ENCODE measurements at regions not wholly inside any gene's neighbourhood (a gene's known extent, or its start where the extent isn't known, plus 50 kb on each side); places are given as distances from the start of the nearest gene placed in this dataset.

GRCh38 chr13:85537601-85538000, 261.6 kb downstream of the SLITRK6 start:
- H3K4me2 ChIP-seq: no peak overlapping the region
- no peak overlapping the region for H2AFZ ChIP-seq
- 83% methylated on average over 2 of the region's 2 CpGs for WGBS (ENCODE audit: low lambda C conversion rate, missing lambda C conversion rate)

DNA sequence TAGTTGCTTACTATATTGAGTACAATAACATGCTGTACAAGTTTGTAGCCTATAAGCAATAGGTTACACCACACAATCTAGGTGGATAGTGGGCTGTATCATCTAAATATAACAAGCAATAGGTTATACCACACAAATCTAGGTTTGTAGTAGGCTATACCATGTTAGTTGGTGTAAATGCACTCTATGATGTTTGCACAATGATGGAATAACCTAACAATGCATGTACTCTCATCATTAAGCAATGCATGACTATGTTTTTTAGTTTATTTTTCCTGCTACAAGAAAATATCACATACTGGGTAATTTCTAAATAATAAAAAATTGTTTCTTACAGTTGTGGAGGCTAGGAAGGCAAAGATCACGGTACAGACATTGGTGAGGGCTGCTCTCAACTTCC, 262.5 kb downstream of the SLITRK6 start:
- H3K27ac ChIP-seq: no peak overlapping the region
- H3K9me3 ChIP-seq (ENCODE audit: low read depth): no peaks in the 10 kb centered on the region
- 77% methylated on average over 1 of the region's 1 CpG for WGBS (ENCODE audit: low lambda C conversion rate, missing lambda C conversion rate)
- H3K4me1 ChIP-seq (ENCODE audit: insufficient read depth): no peaks in the 10 kb centered on the region
- H4K20me1 ChIP-seq (ENCODE audit: insufficient read depth, poor library complexity, severe bottlenecking): no peaks in the 10 kb centered on the region
- no peaks in the 10 kb centered on the region for H3K27me3 ChIP-seq
- TF ChIP-seq EZH2 (IDR thresholded peaks at IDR 0.05; ENCODE audit: borderline replicate concordance): no peak
- no peak for TF ChIP-seq CTCF (IDR thresholded peaks at IDR 0.05; ENCODE audit: poor library complexity)
- TF ChIP-seq EZH2phosphoT487 (IDR thresholded peaks at IDR 0.05; ENCODE audit: low read depth, severe bottlenecking, unreplicated experiment): no peak
- H3K4me3 ChIP-seq: no peak overlapping the region
- H2AFZ ChIP-seq: no peak overlapping the region
- DNase-seq (ENCODE audit: low spot score): no peak
- no peaks in the 10 kb centered on the region for H3K79me2 ChIP-seq
- no peak overlapping the region for H3K4me2 ChIP-seq
- H3K36me3 ChIP-seq (replicated peaks; ENCODE audit: insufficient read depth, low read depth): no peaks in the 10 kb centered on the region
- no peaks in the 10 kb centered on the region for H3K9me2 ChIP-seq (replicated peaks; ENCODE audit: insufficient read depth)

More at GRCh38 chr13:85537601-85538000, 261.6 kb downstream of the SLITRK6 start:
- no peak for DNase-seq (ENCODE audit: low spot score)
- Histone ChIP-seq H3K9me3 (ENCODE audit: low read depth) (no peaks in the 10 kb centered on the region), H3K27ac (no peak overlapping the region), H3K27me3 (no peaks in the 10 kb centered on the region), H3K4me1 (ENCODE audit: insufficient read depth) (no peaks in the 10 kb centered on the region), H3K4me3 (no peak overlapping the region), H4K20me1 (ENCODE audit: insufficient read depth, poor library complexity, severe bottlenecking) (no peaks in the 10 kb centered on the region), H3K36me3 (replicated peaks; ENCODE audit: insufficient read depth, low read depth) (no peaks in the 10 kb centered on the region), H3K9me2 (replicated peaks; ENCODE audit: insufficient read depth) (no peaks in the 10 kb centered on the region), H3K79me2 (no peaks in the 10 kb centered on the region)
- TF ChIP-seq EZH2phosphoT487 (IDR thresholded peaks at IDR 0.05; ENCODE audit: low read depth, severe bottlenecking, unreplicated experiment) (no peak), CTCF (IDR thresholded peaks at IDR 0.05; ENCODE audit: poor library complexity) (no peak)

DNA sequence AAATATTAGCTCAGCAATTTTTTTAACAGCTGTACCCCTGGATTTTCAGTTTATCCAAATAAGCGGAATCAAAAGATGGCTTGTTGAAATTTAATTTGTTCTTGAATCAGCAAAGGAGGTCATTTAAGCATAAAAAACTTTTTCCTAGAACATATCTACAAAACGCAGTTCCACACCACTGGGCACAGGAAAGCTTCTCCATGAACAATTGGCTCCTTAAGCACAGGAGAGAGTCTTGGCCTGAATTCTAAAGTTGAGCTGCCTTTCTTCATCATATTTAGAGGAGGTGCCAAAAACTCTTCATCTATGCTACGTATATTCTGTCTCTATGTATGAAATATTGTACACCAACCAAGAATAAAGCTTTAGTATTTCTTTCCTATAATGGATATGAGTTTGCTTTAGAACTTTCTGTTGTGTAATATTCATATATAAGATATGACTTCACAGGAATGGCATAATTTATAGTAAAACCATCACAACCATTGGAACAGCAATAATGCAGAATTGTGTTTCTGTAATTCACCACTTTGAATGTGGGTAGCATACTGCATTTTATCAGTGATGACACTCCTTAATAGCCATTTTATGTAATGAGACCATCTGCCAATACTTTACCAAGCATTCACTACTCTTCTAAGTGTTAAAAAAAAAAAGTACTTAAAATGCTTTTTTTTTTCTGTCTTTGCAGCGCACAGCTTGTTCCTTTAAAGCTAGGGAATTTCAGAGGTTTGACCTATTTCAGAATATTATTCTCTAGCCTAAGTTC, 263.7 kb downstream of the SLITRK6 start:
- H3K9me3 ChIP-seq (ENCODE audit: low read depth): no peaks in the 10 kb centered on the region
- H3K4me1 ChIP-seq (ENCODE audit: insufficient read depth): no peaks in the 10 kb centered on the region
- H3K9me2 ChIP-seq (replicated peaks; ENCODE audit: insufficient read depth): no peaks in the 10 kb centered on the region
- H3K4me2 ChIP-seq: no peak overlapping the region
- WGBS (ENCODE audit: low lambda C conversion rate, missing lambda C conversion rate): 94% methylated on average over 4 of the region's 4 CpGs
- no peaks in the 10 kb centered on the region for H3K27me3 ChIP-seq
- no peak for DNase-seq (ENCODE audit: low spot score)
- H4K20me1 ChIP-seq (ENCODE audit: insufficient read depth, poor library complexity, severe bottlenecking): no peaks in the 10 kb centered on the region
- no peaks in the 10 kb centered on the region for H3K36me3 ChIP-seq (replicated peaks; ENCODE audit: insufficient read depth, low read depth)
- no peak overlapping the region for H3K4me3 ChIP-seq
- TF ChIP-seq EZH2phosphoT487 (IDR thresholded peaks at IDR 0.05; ENCODE audit: low read depth, severe bottlenecking, unreplicated experiment): no peak
- no peak for TF ChIP-seq EZH2 (IDR thresholded peaks at IDR 0.05; ENCODE audit: borderline replicate concordance)
- no peak for TF ChIP-seq CTCF (IDR thresholded peaks at IDR 0.05; ENCODE audit: poor library complexity)
- H2AFZ ChIP-seq: no peak overlapping the region
- no peak overlapping the region for H3K27ac ChIP-seq
- H3K79me2 ChIP-seq: no peaks in the 10 kb centered on the region
